ENCODE measurements at regions not wholly inside any gene's neighbourhood (a gene's known extent, or its start where the extent isn't known, plus 50 kb on each side); places are given as distances from the start of the nearest gene placed in this dataset.

GRCh38 chr22:49242480-49242879 is 585.2 kb downstream of the BRD1 start:
- TF ChIP-seq GATA3 (IDR thresholded peaks at IDR 0.05; ENCODE audit: low read depth, low read length) (no peak), GATA2 (IDR thresholded peaks at IDR 0.05; ENCODE audit: low read depth, low read length) (no peak)
